HL-60 (cell line): ENCODE measurements at regions not wholly inside any gene's neighbourhood (a gene's known extent, or its start where the extent isn't known, plus 50 kb on each side); places are given as distances from the start of the nearest gene placed in this dataset.

Source experiments
- DNase-seq, 2 experiments: peaks; one replicate each; pipeline ENCODE4 v3.0.0-alpha.2; 2010 to 2020; ENCODE audit warnings: low read depth in 1 of 2, low spot score in 1 of 2
- H3K27ac ChIP-seq: fragments of 250-450 bp; sonication (Bioruptor Pico); replicated peaks from 2 replicates; pipeline ENCODE4 v1.5.1; 2020; ENCODE audit warnings: mild to moderate bottlenecking, moderate library complexity
- H3K27me3 ChIP-seq: fragments of 250-450 bp; sonication (Bioruptor Pico); 2 replicates; pipeline ENCODE4 v1.5.1; 2021; ENCODE audit warnings: mild to moderate bottlenecking, moderate library complexity; ENCODE audit not compliant: insufficient read depth, poor library complexity, severe bottlenecking
- H3K4me3 ChIP-seq: replicated peaks from 2 replicates; pipeline ENCODE4 v1.5.1; 2011; ENCODE audit warnings: mild to moderate bottlenecking, control low read depth, low read length; ENCODE audit not compliant: insufficient read depth
- GABPA ChIP-seq: IDR thresholded peaks from 2 replicates; pipeline ENCODE4 v1.6.1; 2012; ENCODE audit warnings: low read depth
- POLR2AphosphoS5 ChIP-seq: IDR thresholded peaks from 2 replicates; pipeline ENCODE4 v1.6.1; 2012; ENCODE audit warnings: low read depth
- SPI1 ChIP-seq: IDR thresholded peaks from 2 replicates; pipeline ENCODE4 v1.6.1; 2012; ENCODE audit warnings: low read depth, mild to moderate bottlenecking, borderline replicate concordance
- TF ChIP-seq, protein P1 (sequence below): IDR thresholded peaks from 2 replicates; pipeline ENCODE4 v1.6.1; 2012; ENCODE audit warnings: low read depth; ENCODE audit not compliant: insufficient replicate concordance
- TF ChIP-seq, protein P2 (sequence below): IDR thresholded peaks from one replicate; pipeline ENCODE4 v1.5.1; 2011; ENCODE audit warnings: low read length, control low read depth, inconsistent platforms; ENCODE audit not compliant: insufficient read depth

DNA sequence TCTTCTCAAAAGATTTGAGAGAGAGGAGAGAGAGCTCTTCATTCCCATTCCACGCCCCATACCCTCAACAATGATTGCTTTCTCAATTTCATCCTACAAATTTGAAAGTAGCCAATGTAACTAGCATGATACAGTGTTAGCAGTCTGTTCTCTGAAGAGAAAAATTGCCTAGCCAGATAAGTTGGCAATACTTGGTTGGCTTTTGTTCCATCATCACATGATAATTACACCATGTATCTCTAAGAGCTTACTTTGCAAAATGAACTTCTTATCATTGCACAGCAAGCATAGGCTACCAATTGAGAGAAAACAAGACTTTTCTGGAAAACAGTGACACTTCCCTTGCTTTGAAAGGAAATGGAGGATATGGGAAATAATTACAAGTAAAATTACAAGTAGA, 68.9 kb downstream of the FSCB start:
- no peak overlapping the region for H3K27ac ChIP-seq
- no peak for DNase-seq
- TF ChIP-seq POLR2AphosphoS5 = no peak
- no peak for TF ChIP-seq SPI1
- TF ChIP-seq, protein P1, sequence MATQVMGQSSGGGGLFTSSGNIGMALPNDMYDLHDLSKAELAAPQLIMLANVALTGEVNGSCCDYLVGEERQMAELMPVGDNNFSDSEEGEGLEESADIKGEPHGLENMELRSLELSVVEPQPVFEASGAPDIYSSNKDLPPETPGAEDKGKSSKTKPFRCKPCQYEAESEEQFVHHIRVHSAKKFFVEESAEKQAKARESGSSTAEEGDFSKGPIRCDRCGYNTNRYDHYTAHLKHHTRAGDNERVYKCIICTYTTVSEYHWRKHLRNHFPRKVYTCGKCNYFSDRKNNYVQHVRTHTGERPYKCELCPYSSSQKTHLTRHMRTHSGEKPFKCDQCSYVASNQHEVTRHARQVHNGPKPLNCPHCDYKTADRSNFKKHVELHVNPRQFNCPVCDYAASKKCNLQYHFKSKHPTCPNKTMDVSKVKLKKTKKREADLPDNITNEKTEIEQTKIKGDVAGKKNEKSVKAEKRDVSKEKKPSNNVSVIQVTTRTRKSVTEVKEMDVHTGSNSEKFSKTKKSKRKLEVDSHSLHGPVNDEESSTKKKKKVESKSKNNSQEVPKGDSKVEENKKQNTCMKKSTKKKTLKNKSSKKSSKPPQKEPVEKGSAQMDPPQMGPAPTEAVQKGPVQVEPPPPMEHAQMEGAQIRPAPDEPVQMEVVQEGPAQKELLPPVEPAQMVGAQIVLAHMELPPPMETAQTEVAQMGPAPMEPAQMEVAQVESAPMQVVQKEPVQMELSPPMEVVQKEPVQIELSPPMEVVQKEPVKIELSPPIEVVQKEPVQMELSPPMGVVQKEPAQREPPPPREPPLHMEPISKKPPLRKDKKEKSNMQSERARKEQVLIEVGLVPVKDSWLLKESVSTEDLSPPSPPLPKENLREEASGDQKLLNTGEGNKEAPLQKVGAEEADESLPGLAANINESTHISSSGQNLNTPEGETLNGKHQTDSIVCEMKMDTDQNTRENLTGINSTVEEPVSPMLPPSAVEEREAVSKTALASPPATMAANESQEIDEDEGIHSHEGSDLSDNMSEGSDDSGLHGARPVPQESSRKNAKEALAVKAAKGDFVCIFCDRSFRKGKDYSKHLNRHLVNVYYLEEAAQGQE = no peak
- no peak for TF ChIP-seq GABPA
- TF ChIP-seq, protein P2, sequence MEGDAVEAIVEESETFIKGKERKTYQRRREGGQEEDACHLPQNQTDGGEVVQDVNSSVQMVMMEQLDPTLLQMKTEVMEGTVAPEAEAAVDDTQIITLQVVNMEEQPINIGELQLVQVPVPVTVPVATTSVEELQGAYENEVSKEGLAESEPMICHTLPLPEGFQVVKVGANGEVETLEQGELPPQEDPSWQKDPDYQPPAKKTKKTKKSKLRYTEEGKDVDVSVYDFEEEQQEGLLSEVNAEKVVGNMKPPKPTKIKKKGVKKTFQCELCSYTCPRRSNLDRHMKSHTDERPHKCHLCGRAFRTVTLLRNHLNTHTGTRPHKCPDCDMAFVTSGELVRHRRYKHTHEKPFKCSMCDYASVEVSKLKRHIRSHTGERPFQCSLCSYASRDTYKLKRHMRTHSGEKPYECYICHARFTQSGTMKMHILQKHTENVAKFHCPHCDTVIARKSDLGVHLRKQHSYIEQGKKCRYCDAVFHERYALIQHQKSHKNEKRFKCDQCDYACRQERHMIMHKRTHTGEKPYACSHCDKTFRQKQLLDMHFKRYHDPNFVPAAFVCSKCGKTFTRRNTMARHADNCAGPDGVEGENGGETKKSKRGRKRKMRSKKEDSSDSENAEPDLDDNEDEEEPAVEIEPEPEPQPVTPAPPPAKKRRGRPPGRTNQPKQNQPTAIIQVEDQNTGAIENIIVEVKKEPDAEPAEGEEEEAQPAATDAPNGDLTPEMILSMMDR = no peak
- H3K4me3 ChIP-seq = no peak overlapping the region
- no peaks in the 10 kb centered on the region for H3K27me3 ChIP-seq

DNA sequence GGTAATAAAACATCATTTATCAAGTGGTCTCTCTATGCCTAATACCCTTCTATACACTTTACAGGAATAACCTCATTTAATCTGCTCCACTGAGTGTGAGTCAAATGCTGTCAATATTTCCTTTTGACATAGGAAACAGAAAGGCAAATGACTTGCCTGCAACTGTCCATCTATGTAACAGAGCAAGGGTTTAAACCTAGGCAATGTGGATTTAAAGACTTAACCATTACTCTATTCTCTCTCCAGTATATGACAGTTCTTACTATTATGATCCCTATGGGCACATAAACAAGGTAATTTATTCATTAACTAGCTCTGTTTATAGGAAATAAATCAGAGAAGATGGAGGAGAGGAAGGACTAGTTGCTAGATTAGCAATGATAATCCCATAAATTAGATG, 70.6 kb downstream of the FSCB start:
- no peak overlapping the region for H3K27ac ChIP-seq
- H3K27me3 ChIP-seq = no peaks in the 10 kb centered on the region
- no peak for DNase-seq
- TF ChIP-seq, protein P2 = no peak
- TF ChIP-seq, protein P1 = no peak
- no peak for TF ChIP-seq POLR2AphosphoS5
- no peak for TF ChIP-seq GABPA
- TF ChIP-seq SPI1 = no peak
- H3K4me3 ChIP-seq = no peak overlapping the region

DNA sequence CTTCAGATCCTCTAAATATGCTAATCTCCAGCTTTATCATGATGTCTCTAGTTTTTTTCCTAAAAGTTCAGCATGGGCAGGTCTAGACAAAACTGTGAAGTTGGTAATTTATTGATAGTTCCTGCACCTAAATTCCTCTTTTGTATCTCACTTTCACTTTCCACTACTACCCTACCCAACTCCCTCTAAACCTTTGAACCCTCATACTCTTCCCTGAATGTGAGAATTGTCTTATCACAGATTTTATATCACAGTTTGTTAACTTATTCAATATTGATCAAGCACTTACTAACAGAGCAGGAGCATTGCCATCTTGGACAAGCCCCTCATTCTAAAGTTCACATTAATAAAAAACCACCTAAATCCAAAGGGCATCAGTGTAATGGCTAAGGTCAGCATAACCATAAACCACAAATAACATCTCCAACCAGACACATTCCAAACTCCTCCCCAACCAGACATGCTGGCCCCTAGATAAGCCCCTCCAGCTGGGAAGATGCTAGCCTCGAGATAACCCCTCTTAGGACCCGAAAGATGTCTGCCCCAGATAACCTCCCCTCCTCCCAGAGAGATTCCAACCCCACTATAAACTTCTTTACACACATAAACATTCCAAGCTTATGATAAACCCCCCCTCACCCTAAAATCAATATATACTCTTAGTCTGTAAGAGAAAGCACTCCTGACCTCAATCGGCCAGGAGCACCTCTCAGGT, 78.7 kb downstream of the FSCB start:
- no peak for DNase-seq
- no peak overlapping the region for H3K27ac ChIP-seq
- no peak overlapping the region for H3K4me3 ChIP-seq
- TF ChIP-seq SPI1 (no peak), POLR2AphosphoS5 (no peak), GABPA (no peak)
- TF ChIP-seq, protein P1 = no peak
- TF ChIP-seq, protein P2 = no peak
- no peaks in the 10 kb centered on the region for H3K27me3 ChIP-seq
